Prostate gland (tissue), 2 donors: ENCODE measurements at regions not wholly inside any gene's neighbourhood (a gene's known extent, or its start where the extent isn't known, plus 50 kb on each side); places are given as distances from the start of the nearest gene placed in this dataset.

Source experiments
- DNase-seq: peaks from one replicate; pipeline ENCODE4 v3.0.0-alpha.2; 2019; ENCODE audit warnings: low spot score
- H3K27ac ChIP-seq, 2 donors: fragments of 200-600 bp; sonication (generic); 2 replicates each; pipeline ENCODE4 v1.5.1; 2017 to 2019
- H3K27me3 ChIP-seq: fragments of 200-600 bp; sonication (generic); replicated peaks from 2 replicates; pipeline ENCODE4 v1.5.1; 2019; ENCODE audit not compliant: insufficient read depth
- H3K36me3 ChIP-seq, 2 donors: fragments of 200-600 bp; sonication (generic); 1 replicate in 1 of 2; 2 replicates in 1 of 2; pipeline versions ENCODE4 v1.5.1 to v1.8.1; 2017 to 2019
- H3K4me1 ChIP-seq: fragments of 200-600 bp; sonication (generic); replicated peaks from 2 replicates; pipeline ENCODE4 v1.5.1; 2019
- H3K4me3 ChIP-seq, 2 donors: fragments of 200-600 bp; sonication (generic); 2 replicates each; pipeline ENCODE4 v1.5.1; 2017 to 2019
- H3K9me3 ChIP-seq: fragments of 200-600 bp; sonication (generic); 2 replicates; pipeline ENCODE4 v1.5.1; 2017
- POLR2A ChIP-seq: fragments of 450-650 bp; IDR thresholded peaks from one replicate; pipeline ENCODE4 v1.6.1; 2016; ENCODE audit warnings: antibody characterized with exemption, mild to moderate bottlenecking
- POLR2AphosphoS5 ChIP-seq: sonication (generic); formaldehyde crosslinking; IDR thresholded peaks from one replicate; pipeline ENCODE4 v1.6.1; 2017; ENCODE audit warnings: antibody characterized with exemption
- WGBS: methylation state at CpG from one replicate; pipeline ENCODE4 v1.1.5; 2018; 5-methylcytosine and 5-hydroxymethylcytosine counted together
- intact Hi-C: fragments of 100-400 bp; cut with DNase I; formaldehyde crosslinking; loops from one replicate; pipeline ENCODE4 v1.14.2; 2022
- TF ChIP-seq, protein P1 (sequence below), 4 experiments: fragments of 200-600 bp in 2 of 4; fragments of 450-650 bp in 2 of 4; sonication (generic) in 2 of 4; IDR thresholded peaks; 1 replicate in 3 of 4; 2 replicates in 1 of 4; pipeline ENCODE4 v1.5.1; 2016 to 2019; ENCODE audit warnings: antibody characterized with exemption in 4 of 4, mild to moderate bottlenecking in 2 of 4, moderate library complexity in 2 of 4

- TF ChIP-seq, protein P1, sequence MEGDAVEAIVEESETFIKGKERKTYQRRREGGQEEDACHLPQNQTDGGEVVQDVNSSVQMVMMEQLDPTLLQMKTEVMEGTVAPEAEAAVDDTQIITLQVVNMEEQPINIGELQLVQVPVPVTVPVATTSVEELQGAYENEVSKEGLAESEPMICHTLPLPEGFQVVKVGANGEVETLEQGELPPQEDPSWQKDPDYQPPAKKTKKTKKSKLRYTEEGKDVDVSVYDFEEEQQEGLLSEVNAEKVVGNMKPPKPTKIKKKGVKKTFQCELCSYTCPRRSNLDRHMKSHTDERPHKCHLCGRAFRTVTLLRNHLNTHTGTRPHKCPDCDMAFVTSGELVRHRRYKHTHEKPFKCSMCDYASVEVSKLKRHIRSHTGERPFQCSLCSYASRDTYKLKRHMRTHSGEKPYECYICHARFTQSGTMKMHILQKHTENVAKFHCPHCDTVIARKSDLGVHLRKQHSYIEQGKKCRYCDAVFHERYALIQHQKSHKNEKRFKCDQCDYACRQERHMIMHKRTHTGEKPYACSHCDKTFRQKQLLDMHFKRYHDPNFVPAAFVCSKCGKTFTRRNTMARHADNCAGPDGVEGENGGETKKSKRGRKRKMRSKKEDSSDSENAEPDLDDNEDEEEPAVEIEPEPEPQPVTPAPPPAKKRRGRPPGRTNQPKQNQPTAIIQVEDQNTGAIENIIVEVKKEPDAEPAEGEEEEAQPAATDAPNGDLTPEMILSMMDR (IDR thresholded peaks at IDR 0.05), result no peak
- TF ChIP-seq POLR2A, result no peak
- 91% methylated on average over 4 of the region's 4 CpGs for WGBS
- H3K36me3 ChIP-seq, result no peaks in the 10 kb centered on the region
- no peaks in the 10 kb centered on the region for H3K4me1 ChIP-seq
- no peaks in the 10 kb centered on the region for H3K9me3 ChIP-seq
- DNase-seq, result no peak
- intact Hi-C loops, result no loop called here
- H3K27ac ChIP-seq, result no peak overlapping the region
- no peak overlapping the region for H3K4me3 ChIP-seq
- no peaks in the 10 kb centered on the region for H3K27me3 ChIP-seq
These were observed 366.8 kb upstream of the MIS18BP1 start for GRCh38 chr14:45619831-45620230.

- DNase-seq, result no peak
- H3K27ac ChIP-seq, result no peak overlapping the region
- TF ChIP-seq, protein P1 (IDR thresholded peaks at IDR 0.05), result peak in 1 of 4 experiments; percentile 53
- no peak for TF ChIP-seq POLR2A
- no peak for TF ChIP-seq POLR2AphosphoS5
- H3K27me3 ChIP-seq, result no peaks in the 10 kb centered on the region
- no peaks in the 10 kb centered on the region for H3K36me3 ChIP-seq
- H3K4me3 ChIP-seq, result no peak overlapping the region
- H3K4me1 ChIP-seq, result no peaks in the 10 kb centered on the region
- no peaks in the 10 kb centered on the region for H3K9me3 ChIP-seq
- intact Hi-C loops, result no loop called here
- 3% methylated on average over 1 of the region's 1 CpG for WGBS
These were observed 357.3 kb upstream of the MIS18BP1 start for GRCh38 chr14:45610318-45610717.

DNA sequence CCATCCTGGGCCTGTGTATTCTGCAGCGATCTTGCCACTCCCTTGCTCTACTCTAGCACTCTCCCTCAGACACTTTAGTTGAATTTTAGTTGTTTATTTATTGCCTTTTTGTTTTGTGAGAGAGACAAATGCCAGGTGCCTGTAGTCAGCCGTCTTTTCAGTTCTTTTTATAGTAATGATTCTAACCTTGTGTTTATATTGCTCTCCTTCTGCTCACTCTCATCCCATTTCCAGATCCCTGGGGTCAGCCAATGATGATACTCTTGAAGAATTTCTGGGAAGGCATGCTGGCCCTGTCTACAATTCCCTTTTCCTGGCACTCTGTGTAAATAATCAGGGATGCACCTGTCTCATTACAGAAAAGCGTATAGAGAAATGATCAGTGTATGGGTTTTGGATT lies 334.1 kb upstream of the MIS18BP1 start:
- Histone ChIP-seq H3K9me3 (no peaks in the 10 kb centered on the region), H3K27me3 (no peaks in the 10 kb centered on the region), H3K4me1 (no peaks in the 10 kb centered on the region), H3K36me3 (no peaks in the 10 kb centered on the region), H3K4me3 (no peak overlapping the region), H3K27ac (no peak overlapping the region)
- intact Hi-C loops, result no loop called here
- 55% methylated on average over 3 of the region's 3 CpGs for WGBS
- TF ChIP-seq POLR2A (no peak), POLR2AphosphoS5 (no peak)
- TF ChIP-seq, protein P1 (IDR thresholded peaks at IDR 0.05), result no peak
- DNase-seq, result no peak

DNA sequence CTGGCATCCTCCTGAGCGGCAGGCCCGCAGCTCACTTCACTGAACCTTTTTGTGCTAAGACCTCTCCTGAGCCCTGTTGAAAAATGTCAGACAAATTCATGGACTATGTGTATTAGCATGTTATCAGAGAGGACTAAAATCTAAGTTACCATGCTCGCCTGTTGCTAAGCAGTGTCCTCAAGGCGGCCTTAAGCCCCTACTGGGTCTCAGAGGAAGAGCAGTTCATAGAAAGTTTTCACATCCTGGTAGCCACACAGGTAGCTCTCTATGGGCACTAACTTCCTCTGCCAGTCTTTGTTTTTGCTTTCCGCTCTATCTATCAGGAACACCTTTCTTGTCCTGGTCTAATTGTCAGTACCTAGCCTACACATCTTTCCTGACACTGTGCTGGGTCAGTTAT lies 306.6 kb upstream of the MIS18BP1 start:
- 96% methylated on average over 5 of the region's 5 CpGs for WGBS
- H3K4me3 ChIP-seq, result no peak overlapping the region
- H3K4me1 ChIP-seq, result no peaks in the 10 kb centered on the region
- DNase-seq, result no peak
- intact Hi-C loops, result no loop called here
- no peak overlapping the region for H3K27ac ChIP-seq
- H3K9me3 ChIP-seq, result no peaks in the 10 kb centered on the region
- H3K27me3 ChIP-seq, result no peaks in the 10 kb centered on the region
- H3K36me3 ChIP-seq, result no peaks in the 10 kb centered on the region
- no peak for TF ChIP-seq POLR2AphosphoS5
- TF ChIP-seq POLR2A, result no peak
- TF ChIP-seq, protein P1 (IDR thresholded peaks at IDR 0.05), result no peak

DNA sequence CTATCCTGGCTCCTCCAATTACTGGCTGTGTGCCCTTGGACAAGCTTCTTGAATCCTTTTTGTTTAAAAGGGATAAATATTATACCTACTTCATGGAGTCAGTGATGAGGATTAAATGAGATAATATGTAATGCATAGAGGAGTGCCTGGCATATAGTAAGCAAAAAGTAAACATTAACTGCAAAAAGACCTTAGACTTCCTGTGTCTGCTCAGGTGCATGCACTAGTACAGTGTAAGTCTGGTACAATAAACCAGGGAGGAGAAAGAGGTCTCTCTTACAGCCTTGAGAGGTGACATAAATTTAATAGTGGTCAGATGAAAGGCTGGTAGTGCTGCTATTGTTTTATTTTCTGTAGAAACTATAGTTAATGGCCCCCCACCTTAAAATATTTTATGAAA lies 305.2 kb upstream of the MIS18BP1 start:
- intact Hi-C loops, result no loop called here
- no peak for DNase-seq
- TF ChIP-seq, protein P1 (IDR thresholded peaks at IDR 0.05), result no peak
- TF ChIP-seq POLR2AphosphoS5 (no peak), POLR2A (no peak)
- no peaks in the 10 kb centered on the region for H3K9me3 ChIP-seq
- H3K4me3 ChIP-seq, result no peak overlapping the region
- H3K27ac ChIP-seq, result no peak overlapping the region
- no peaks in the 10 kb centered on the region for H3K4me1 ChIP-seq
- no peaks in the 10 kb centered on the region for H3K36me3 ChIP-seq
- H3K27me3 ChIP-seq, result no peaks in the 10 kb centered on the region
